ENCODE measurements at regions not wholly inside any gene's neighbourhood (a gene's known extent, or its start where the extent isn't known, plus 50 kb on each side); places are given as distances from the start of the nearest gene placed in this dataset.

DNA sequence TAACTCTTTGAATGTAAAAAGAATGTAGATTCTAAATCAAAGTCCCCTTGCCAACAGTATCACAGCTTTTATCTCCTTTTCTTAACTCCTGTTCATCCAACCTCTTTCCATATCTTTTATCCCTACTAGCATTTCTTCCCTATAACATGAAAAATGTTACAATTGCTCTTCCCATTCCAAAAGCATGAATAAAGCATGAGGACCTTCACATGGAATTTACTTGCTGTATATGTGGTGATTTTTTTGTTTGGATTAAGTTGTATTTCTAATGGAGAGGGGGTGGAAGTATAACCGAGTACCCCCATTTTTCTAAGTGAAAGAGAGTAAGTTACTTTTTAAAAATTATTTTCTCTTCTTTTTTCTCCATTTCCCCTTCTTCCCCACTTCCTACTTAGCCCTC is 94.9 kb upstream of the RBBP8 start:
- TF ChIP-seq, protein P1, sequence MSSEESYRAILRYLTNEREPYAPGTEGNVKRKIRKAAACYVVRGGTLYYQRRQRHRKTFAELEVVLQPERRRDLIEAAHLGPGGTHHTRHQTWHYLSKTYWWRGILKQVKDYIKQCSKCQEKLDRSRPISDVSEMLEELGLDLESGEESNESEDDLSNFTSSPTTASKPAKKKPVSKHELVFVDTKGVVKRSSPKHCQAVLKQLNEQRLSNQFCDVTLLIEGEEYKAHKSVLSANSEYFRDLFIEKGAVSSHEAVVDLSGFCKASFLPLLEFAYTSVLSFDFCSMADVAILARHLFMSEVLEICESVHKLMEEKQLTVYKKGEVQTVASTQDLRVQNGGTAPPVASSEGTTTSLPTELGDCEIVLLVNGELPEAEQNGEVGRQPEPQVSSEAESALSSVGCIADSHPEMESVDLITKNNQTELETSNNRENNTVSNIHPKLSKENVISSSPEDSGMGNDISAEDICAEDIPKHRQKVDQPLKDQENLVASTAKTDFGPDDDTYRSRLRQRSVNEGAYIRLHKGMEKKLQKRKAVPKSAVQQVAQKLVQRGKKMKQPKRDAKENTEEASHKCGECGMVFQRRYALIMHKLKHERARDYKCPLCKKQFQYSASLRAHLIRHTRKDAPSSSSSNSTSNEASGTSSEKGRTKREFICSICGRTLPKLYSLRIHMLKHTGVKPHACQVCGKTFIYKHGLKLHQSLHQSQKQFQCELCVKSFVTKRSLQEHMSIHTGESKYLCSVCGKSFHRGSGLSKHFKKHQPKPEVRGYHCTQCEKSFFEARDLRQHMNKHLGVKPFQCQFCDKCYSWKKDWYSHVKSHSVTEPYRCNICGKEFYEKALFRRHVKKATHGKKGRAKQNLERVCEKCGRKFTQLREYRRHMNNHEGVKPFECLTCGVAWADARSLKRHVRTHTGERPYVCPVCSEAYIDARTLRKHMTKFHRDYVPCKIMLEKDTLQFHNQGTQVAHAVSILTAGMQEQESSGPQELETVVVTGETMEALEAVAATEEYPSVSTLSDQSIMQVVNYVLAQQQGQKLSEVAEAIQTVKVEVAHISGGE (CRISPR knock-in tag; IDR thresholded peaks at IDR 0.05), result no peak
- TF ChIP-seq, protein P2, sequence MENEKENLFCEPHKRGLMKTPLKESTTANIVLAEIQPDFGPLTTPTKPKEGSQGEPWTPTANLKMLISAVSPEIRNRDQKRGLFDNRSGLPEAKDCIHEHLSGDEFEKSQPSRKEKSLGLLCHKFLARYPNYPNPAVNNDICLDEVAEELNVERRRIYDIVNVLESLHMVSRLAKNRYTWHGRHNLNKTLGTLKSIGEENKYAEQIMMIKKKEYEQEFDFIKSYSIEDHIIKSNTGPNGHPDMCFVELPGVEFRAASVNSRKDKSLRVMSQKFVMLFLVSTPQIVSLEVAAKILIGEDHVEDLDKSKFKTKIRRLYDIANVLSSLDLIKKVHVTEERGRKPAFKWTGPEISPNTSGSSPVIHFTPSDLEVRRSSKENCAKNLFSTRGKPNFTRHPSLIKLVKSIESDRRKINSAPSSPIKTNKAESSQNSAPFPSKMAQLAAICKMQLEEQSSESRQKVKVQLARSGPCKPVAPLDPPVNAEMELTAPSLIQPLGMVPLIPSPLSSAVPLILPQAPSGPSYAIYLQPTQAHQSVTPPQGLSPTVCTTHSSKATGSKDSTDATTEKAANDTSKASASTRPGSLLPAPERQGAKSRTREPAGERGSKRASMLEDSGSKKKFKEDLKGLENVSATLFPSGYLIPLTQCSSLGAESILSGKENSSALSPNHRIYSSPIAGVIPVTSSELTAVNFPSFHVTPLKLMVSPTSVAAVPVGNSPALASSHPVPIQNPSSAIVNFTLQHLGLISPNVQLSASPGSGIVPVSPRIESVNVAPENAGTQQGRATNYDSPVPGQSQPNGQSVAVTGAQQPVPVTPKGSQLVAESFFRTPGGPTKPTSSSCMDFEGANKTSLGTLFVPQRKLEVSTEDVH (IDR thresholded peaks at IDR 0.05; ENCODE audit: low read depth, partially characterized antibody), result no peak
- TF ChIP-seq, protein P3, sequence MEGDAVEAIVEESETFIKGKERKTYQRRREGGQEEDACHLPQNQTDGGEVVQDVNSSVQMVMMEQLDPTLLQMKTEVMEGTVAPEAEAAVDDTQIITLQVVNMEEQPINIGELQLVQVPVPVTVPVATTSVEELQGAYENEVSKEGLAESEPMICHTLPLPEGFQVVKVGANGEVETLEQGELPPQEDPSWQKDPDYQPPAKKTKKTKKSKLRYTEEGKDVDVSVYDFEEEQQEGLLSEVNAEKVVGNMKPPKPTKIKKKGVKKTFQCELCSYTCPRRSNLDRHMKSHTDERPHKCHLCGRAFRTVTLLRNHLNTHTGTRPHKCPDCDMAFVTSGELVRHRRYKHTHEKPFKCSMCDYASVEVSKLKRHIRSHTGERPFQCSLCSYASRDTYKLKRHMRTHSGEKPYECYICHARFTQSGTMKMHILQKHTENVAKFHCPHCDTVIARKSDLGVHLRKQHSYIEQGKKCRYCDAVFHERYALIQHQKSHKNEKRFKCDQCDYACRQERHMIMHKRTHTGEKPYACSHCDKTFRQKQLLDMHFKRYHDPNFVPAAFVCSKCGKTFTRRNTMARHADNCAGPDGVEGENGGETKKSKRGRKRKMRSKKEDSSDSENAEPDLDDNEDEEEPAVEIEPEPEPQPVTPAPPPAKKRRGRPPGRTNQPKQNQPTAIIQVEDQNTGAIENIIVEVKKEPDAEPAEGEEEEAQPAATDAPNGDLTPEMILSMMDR (IDR thresholded peaks at IDR 0.05 in 2 of 3, conservative IDR thresholded peaks at IDR 0.05 in 1 of 3; ENCODE audit: control insufficient read depth in 2 of 3, extremely low read depth in 1 of 3, insufficient read depth in 1 of 3, low read depth in 3 of 3, low read length in 3 of 3), result no peak
- TF ChIP-seq YY1 (IDR thresholded peaks at IDR 0.05; ENCODE audit: low read depth, low read length), result no peak

Data from GM12878 (cell line).